GM19239 (cell line): ENCODE measurements at regions not wholly inside any gene's neighbourhood (a gene's known extent, or its start where the extent isn't known, plus 50 kb on each side); places are given as distances from the start of the nearest gene placed in this dataset.
"Not testable (repeated sequence)": the region's sequence is repeated elsewhere in the genome, so short reads cannot be mapped to it uniquely, and the experiment has no call there.

Experiments used
- DNase-seq: peaks from one replicate; pipeline ENCODE4 v3.0.0; 2011; ENCODE audit warnings: low spot score; ENCODE audit not compliant: insufficient read length
- FAIRE-seq: peaks from 2 replicates; lab custom pipeline; 2011; peaks lifted over from hg19 to GRCh38; lab: Jason Lieb, UNC

GRCh38 chr2:59803586-59803985, 749.9 kb downstream of the BCL11A start:
- no peak for FAIRE-seq
- no peak for DNase-seq

- no peak for FAIRE-seq
Observed at GRCh38 chr2:59798687-59799232, 754.7 kb downstream of the BCL11A start.

GRCh38 chr2:59791004-59791618, 762.3 kb downstream of the BCL11A start:
- no peak for DNase-seq
- FAIRE-seq = no peak

More at GRCh38 chr2:59798687-59799232, 754.7 kb downstream of the BCL11A start:
- no peak for DNase-seq

GRCh38 chr2:59790186-59791003, 763.1 kb downstream of the BCL11A start:
- FAIRE-seq (no peak), DNase-seq (no peak)

GRCh38 chr2:59789523-59789922, 763.9 kb downstream of the BCL11A start:
- no peak for FAIRE-seq

GRCh38 chr2:59787095-59787494, 766.4 kb downstream of the BCL11A start:
- FAIRE-seq (no peak), DNase-seq (no peak)

More at GRCh38 chr2:59789523-59789922, 763.9 kb downstream of the BCL11A start:
- no peak for DNase-seq

GRCh38 chr2:59786684-59787083, 766.8 kb downstream of the BCL11A start:
- no peak for DNase-seq

GRCh38 chr2:59779571-59779970, 773.9 kb downstream of the BCL11A start:
- FAIRE-seq (no peak), DNase-seq (no peak)

More at GRCh38 chr2:59786684-59787083, 766.8 kb downstream of the BCL11A start:
- FAIRE-seq = no peak

- DNase-seq (no peak), FAIRE-seq (no peak)
Observed at GRCh38 chr2:59777120-59777519, 776.3 kb downstream of the BCL11A start.

- FAIRE-seq (no peak), DNase-seq (no peak)
Observed at GRCh38 chr2:59776726-59777008, 776.8 kb downstream of the BCL11A start.

GRCh38 chr2:59774821-59775433, 778.5 kb downstream of the BCL11A start:
- DNase-seq (no peak), FAIRE-seq (no peak)

GRCh38 chr2:59770651-59771050, 782.8 kb downstream of the BCL11A start:
- DNase-seq (no peak), FAIRE-seq (no peak)

GRCh38 chr2:59761966-59762365, 791.5 kb downstream of the BCL11A start:
- FAIRE-seq (no peak), DNase-seq (no peak)

GRCh38 chr2:59756150-59756549, 797.3 kb downstream of the BCL11A start:
- no peak for FAIRE-seq
- no peak for DNase-seq

- no peak for FAIRE-seq
- DNase-seq = no peak
Observed at GRCh38 chr2:59754011-59754735, 799.3 kb downstream of the BCL11A start.

GRCh38 chr2:59752512-59752911, 800.9 kb downstream of the BCL11A start:
- DNase-seq (no peak), FAIRE-seq (no peak)

- FAIRE-seq (no peak), DNase-seq (no peak)
Observed at GRCh38 chr2:59752071-59752470, 801.4 kb downstream of the BCL11A start.

- DNase-seq, FAIRE-seq: not testable (repeated sequence)
Observed at GRCh38 chr2:59751214-59751613, 802.2 kb downstream of the BCL11A start.

- no peak for DNase-seq
- no peak for FAIRE-seq
Observed at GRCh38 chr2:59746291-59746690, 807.2 kb downstream of the BCL11A start.

- DNase-seq (no peak), FAIRE-seq (no peak)
Observed at GRCh38 chr2:59745085-59745484, 808.4 kb downstream of the BCL11A start.
